GM21367 (cell line): ENCODE measurements at regions not wholly inside any gene's neighbourhood (a gene's known extent, or its start where the extent isn't known, plus 50 kb on each side); places are given as distances from the start of the nearest gene placed in this dataset.

Source experiments
- ATAC-seq: cut with Tn5 transposase; IDR thresholded peaks from one replicate; pipeline ENCODE4 v1.9.1; 2021; ENCODE audit not compliant: unreplicated experiment

DNA sequence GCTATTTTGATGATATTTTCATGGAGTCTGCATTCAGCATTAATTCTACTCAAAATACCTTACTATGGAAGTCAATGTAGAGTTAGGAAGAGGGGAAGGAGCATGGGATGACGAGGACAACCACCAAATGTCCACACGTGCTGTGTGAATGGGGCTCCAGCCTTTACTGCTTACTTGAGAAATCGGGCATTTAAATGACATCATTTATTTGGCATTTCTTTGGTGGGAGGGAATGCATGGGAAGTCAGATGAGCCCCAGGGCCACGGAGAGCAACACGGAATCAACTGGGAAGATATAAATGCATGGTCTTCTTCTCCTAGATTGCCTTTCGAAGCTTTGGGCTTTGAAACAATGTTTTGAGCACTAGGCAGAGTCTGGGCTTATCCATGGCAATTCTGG lies 458.5 kb upstream of the KLF4 start:
- no peak for ATAC-seq

DNA sequence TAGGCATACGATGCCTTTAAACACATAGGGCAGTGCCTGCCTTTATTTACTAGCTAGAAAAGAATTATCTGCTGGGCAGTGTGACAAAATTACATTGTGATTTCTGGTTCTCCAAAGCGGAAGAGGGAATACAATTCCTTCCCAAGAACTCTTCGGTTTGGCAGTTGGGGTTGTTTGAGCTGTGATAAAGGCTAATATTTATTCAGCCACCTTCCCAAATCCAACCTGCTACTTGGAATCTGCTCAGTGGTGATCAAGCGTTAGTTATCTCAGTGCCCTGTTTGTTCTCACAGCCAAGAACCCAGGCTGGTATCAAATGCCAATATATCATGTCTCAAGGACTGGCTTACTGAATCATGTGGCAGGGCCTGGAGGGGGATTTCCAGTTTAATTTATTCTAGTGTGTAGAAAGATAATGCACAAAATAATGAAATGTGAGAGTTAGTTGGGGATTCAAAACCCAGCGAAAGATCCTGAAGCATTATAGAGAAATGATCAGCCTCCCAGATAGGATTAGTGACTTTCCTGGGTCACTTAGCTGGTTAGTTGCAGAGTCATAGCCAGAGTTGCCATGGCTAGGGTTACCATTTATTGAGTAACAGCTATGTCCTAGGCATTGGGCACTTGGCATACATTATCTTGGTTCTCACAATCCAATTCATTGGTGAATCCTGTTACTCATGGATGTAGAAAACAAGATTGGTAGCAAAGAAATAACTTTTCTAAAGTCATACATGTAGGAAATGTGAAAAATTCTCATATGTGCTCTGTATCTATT lies 457.0 kb upstream of the KLF4 start:
- no peak for ATAC-seq

DNA sequence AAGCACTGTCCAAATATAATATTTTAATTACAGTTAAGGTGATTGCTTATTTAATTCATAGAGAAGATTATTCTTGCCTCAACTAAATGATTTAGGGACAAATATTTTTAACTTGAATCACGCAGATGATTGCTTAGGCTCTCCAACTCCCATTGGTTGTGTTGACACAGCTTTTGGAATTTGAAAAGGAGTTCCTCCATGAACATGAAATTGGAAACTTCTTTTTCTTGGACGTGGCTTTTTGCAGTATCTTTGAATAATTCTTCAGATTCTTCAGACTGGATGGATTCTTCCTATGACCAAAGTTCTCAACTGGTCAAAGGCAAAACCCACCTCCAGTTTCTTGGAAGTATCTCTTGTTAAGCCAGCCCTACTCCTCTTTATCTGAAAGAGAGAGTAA lies 456.4 kb upstream of the KLF4 start:
- no peak for ATAC-seq

DNA sequence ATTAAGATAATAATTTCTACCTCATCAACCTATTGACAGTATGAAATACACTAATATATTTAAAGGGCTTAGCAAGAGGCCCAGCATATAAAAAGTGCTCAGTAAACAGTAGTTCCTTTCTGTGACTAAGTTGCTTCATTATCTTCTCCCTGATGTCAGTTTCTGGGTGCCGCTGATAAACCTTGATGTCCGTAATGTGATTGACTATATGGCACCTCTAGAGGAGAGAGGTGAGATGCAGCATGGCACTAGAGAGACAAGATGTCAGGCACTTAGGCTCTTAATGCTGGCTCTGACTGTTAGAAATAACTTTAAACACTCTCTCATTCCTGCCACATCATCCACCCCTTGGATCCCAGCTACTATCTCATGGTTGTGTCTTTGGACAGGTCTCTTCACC lies 455.9 kb upstream of the KLF4 start:
- ATAC-seq: no peak

DNA sequence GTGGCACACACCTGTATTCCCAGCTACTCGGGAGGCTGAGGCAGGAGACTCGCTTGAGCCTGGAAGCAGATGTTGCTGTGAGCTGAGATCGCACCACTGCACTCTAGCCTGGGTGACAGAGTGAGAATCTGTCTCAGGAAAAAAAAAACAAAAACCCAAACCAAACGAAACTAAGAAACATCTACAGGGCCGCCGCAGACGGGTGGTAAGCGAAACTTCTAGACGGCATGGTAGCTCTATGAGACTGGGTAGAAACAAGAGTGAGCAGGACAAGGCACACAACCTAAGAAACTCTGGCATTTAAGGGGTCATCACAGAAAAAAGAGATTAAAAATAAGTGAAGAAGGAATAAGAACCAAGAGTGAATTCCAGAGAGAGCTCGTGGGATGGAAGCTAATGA lies 454.8 kb upstream of the KLF4 start:
- no peak for ATAC-seq

DNA sequence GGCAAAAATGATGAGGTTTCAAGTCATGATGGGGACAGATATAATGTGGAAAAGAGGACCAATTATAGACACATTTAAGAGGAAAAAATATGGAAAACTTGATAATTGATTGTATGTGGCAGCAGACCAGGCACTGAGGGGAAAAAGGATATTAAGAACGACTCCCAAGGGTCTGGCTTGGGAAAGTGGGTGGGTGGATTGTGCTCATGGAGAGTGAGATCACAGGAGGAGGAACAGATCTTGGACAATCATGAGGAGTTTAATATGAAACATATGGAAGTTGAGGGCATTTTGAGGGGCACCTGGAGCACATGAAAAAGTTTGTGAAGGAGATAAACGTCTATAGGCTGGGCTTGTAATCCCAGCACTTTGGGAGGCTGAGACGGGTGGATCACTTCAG lies 454.3 kb upstream of the KLF4 start:
- no peak for ATAC-seq

DNA sequence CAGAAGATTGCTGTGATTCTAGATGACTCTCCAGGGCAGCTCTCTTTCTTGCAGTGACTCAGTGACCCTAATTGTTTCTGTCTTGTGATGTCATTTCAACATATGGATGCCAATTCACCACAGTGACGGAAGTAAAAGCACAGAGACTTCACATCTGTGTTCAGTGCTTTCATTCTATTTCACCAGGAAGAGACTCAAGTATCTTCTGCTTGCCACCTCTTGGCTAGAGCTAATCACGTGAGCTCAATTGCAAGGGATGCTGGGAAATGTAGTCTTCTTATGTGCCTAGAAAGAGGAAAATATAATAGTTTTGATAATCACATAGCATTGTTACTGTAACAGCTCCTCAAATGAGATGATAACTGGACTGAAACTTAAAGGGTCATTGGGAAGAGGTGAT lies 453.3 kb upstream of the KLF4 start:
- no peak for ATAC-seq

DNA sequence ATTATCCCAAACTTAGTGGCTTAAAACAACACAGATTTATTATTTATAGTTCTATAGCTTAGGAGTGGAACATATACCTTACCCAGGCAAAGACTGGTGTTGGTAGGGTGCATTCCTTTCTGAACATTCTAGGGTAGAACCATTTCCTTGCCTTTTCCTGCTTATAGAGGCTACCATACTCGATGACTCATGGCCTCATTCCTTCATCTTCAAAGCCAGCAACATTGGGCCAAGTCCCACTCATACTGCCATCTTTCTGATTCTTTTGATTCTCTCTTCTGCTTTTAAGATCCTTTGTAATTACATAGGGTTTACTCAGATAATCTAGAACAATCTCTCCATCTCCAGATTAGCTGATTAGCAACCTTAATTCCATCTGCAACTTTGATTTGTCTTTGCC lies 452.7 kb upstream of the KLF4 start:
- ATAC-seq: no peak

DNA sequence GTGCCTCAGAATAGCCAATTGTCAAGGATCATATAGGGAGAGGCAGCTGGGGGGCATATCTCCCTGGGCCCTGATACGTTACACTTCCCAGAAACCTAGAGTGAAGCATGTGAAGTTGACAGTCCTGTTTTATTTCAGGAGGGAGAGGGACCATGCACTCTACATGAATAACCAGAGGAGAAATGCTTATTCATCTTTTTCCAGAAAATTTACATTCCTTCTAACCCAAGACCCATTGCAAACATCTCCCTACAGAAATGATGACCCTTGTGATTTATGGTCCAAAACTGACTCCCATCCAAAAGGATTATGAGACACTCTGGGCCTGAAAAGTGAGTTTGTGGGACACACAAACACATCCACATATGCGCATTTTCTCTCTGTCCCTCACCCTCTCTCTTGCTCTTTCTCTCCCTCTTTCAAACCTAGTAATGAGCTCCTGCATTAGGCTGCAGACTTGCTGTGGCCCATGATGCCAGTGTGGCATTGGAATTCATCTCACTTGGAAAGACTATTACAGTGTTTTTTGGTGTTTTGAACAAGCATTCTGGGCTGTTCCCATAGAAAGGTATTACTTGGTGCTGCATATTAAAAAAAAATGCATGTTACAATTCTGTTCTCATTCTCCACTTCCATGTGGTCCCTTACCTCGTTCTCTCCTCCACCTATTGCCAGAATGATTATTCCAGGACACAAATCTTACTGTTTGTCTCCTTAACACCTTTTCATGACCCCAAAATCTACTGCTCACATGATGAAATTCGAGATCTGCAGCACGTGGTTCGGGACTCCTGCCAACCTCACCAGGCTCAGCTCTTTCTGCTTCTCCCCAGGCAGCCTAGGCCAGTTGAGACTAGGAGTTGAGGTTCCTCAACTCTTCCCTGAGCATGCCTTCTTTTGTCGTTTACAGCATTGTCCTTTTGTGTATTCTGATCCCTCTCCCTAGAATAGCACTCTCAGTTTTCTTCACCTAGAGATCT lies 451.3 kb upstream of the KLF4 start:
- no peak for ATAC-seq

DNA sequence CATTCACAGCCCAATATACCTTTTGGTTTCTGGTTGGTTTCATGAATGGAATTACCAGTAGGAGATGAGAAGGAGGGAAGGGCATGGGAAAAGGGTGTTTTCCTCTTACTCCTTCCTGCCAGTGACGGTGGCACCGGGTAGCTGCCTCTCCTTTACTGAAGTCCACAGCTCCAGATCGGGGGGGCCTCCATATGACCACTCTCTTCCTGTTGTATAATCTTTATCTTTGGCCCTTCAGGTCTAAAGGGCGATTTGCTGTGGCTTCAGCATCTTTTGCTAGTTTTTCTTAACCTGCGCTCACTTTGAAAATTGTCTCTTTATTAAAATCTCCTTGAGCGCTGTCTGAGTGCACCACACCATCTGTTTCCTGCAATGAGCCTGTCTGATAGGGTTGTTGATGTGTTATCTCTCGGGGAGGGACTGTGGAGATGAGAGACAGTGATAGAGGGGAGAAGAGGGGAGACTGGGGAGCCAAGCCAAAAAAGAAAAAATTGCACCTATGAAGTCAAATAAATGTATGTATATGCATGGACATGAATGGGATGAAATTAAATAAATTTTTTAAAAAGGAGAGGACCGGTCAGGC lies 449.3 kb upstream of the KLF4 start:
- ATAC-seq: no peak

DNA sequence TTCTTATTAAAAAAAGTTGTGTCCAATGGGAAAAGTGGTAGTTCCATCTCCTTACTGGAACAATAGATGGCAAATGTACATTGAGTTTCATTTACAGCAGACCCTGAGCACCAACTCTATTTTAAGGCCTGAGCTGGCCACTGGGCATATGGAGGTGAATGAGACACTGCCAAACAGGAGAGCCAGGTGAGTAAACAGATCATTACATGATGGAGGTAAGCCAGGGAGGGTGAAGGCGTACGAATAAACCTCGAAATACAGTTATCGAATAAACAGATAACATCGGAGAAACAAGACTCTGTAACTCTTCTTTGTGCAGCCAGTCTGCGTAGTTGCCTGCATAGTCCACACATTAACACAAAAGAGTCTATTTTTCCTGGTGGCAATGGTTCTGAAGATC lies 446.4 kb upstream of the KLF4 start:
- no peak for ATAC-seq

DNA sequence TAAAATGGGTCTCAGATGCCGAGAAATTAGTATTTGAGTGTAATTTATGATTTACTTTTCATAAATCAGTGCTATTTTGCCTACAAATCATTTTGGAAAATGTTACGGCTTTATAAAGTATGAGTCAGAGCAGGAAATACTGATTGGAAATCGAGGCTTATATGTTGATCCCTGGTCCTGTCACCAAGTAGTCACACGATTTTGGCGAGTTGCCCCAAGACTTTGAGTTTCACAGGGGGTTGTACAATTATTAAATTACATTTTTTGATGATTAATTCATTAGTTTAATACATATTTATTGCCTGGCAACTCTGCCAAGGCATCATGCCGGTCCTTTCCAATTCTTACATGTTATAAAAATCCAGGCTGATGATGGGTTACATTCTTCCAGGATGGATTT lies 443.9 kb upstream of the KLF4 start:
- ATAC-seq: no peak

DNA sequence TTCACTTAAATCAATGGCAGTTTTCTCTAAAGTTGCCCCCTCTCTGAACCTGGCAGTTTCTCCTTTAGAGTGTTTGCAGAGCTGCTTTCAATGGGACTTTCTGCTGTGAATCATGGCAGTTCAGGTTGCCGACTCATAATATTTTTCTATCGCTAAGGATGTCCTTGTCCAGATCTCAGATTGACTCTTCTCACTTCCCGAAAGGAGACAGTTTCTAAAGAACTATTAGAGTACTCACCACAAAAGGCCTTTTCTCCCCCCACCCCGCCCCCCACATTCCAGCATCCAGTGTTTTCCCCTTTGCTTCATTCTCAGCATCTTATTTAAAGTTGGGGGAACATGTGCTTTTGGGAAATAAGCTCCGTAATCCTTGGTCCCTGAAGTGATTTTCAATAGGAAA lies 443.5 kb upstream of the KLF4 start:
- ATAC-seq: no peak

DNA sequence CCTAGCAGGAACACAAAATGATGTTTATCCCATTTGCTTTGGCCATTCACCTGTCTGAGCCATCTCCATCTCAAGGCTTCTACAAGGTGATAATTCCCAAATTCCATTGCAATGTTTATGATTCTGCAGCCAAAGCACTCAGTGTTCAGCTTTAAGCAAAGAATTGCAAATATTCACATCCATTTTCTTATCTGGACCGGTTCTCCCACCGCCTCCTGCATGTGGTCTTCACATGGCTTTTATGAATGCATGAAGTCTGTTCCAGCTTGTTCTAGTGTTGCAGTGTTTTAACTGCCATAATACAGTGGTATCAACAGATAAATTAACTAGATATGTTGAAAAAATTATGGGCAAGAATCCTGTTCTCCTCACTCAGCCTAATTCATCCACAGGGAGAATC lies 443.0 kb upstream of the KLF4 start:
- no peak for ATAC-seq

DNA sequence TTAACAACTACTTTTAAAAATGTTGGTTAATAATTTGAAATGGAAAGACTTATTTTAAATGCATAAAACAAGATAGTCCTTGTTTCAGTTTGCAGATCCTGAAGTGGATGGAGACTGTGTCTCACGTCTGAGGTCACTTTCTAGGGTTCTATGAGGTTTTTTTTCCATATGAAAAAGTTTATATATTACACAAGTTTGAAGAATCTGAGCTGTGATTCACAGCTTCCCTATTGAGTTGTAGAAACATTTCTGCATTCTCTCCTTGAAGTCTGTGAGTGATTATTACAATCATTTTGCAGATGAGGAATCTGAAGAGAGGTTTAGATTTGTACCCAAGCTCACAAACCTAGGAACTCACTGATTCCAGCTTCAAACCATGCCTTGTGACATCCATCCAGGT lies 442.5 kb upstream of the KLF4 start:
- ATAC-seq: no peak

DNA sequence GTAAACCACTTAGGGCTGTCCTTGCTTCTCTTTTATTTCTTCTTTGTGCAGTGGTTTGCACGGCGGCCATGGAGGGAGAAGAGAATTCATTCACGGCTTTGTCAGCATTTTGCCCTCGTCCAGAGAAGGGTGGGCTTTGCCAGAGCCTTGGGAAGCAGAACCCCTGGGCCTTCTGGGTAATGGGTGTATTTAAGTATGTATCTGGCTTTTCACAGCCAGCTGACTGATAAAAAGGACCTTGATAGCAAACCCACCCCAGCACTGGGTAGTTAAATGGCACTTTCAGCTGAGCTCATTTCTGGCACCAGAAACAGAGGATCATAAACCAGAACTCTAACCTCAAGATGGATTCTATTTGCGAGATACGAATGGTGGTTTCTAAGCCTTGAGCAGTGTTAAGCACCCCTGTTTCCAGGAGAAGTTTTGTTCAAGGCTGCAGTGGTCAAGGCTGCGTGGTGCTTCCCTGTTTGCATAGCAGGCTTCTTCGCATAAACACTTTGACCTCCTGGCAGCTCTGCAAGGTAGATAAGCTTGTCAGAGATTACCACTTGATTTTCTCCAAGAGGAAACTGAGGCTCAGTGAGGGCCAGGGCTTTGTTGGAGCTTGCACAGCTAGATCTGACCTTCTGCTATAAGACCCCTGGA lies 441.6 kb upstream of the KLF4 start:
- no peak for ATAC-seq

DNA sequence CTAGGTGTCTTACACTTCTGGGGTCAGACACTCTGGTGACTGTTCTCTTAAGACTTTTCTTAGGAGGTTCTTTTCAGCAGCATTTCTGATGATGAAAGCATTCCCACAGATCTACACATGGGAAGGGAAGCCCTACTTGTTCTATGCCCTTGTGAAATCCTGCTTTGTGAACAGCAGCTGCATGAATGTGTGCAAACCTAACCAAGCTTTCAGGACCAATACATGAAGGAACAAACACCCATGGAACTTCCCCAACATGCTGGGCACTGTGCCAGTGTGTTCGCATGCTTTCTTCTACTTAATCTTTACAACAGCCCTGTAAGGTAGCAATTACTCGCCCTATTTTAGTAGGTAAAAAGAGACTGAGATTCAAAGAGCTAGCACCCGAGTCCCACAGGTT lies 439.9 kb upstream of the KLF4 start:
- no peak for ATAC-seq

DNA sequence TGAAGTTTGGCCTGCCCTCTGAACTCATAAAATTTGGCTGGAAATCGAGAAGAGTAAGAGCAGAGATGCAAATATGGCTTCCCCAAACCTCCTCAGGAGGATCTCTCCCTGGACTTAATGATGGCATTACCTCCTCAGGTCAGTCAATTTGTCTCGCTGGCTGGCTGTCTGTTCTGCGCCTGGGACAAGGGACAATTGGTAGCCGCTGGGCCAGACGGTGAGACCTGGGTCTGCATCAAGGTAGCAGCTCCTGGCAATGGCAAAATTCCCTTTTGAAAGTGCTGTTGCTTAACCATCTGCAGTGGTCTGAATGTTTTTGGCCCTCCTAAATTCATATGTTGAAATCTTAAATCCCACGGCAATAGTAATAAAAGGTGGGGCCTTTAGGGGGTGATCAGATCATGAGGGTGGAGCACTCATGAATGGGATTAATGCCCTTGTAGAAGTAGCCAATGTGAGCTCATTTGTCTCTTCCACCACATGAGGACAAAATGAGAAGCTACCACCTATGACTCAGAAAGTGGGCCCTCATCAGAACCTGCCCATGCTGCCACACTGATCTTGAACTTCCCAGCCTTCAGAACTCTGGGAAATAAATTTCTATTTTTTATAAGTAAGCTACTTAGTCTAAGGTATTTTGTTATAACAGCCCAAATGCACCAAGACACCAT lies 439.3 kb upstream of the KLF4 start:
- no peak for ATAC-seq

DNA sequence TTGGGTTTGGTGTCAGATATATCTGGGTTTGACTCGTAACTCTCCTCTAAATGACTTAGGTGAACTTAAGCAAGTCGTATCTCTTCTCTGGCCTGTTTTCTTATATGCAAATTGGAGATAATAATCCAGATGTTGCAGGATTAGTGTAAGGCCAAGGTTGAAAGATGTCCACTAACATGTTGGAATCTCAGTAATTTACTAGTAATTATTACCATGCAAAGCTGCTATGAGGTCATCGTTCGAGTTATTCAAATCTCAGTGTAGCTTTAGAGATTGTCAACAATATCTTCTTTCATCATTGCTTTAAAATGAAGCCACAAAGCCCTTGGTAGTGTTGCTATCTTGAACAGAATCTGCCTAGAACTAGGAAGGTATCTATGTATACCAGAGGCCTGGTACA lies 437.7 kb upstream of the KLF4 start:
- ATAC-seq: no peak

DNA sequence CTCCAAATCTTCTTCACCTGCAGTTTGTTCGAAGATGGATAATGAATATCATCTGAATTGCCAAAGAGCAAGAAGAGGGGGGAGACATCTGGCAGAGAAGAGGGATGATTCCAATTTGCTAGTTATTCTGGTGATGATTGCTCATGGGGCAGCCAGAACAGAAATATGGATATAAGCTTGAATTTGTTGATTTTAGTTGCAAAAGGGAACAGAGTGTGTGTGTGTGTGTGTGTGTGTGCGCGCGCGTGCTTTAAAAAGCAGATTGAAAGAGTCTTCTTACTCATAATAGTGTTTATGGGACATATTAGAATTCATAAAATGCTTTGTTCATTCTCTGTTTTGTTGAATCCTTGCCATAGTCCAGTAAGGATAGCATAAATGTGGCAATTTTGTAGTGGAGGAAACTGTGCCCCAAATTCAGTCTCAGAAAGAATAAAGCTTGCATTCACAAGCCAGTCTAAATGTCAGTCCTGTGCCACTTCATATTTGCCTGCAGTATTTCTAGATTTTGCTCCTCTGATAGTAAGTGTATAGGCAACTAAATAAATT lies 436.3 kb upstream of the KLF4 start:
- ATAC-seq: no peak

DNA sequence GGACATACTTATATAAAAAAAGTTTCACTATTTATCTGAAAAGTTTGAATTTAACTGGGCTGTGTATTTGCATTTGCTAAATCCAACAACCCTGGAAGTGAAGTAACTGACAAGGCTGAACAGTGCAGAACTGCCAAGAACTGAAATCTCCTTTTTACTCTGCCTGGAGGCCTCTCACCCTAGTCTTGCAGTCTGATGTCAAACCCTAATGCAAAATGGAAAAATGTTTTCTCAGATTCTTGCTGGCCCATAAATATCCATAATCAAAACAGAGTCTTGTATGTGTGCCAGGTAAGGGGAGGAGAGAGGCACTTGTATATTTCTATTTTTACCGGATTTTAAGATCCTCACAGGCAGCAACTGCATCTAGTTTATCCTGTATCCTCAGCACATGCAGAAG lies 432.7 kb upstream of the KLF4 start:
- ATAC-seq: no peak
